ENCODE measurements at regions not wholly inside any gene's neighbourhood (a gene's known extent, or its start where the extent isn't known, plus 50 kb on each side); places are given as distances from the start of the nearest gene placed in this dataset.

GRCh38 chr16:76612497-76612896 lies 335.3 kb downstream of the CNTNAP4 start:
- no peaks in the 10 kb centered on the region for H3K27me3 Mint-ChIP-seq
- H3K27ac Mint-ChIP-seq: no peak overlapping the region
- H3K9me3 Mint-ChIP-seq (ENCODE audit: low read depth): no peaks in the 10 kb centered on the region
- H3K4me1 Mint-ChIP-seq (ENCODE audit: low read depth): no peaks in the 10 kb centered on the region
- H3K36me3 Mint-ChIP-seq: no peaks in the 10 kb centered on the region
- no peak overlapping the region for H3K4me3 Mint-ChIP-seq

- Mint-ChIP-seq H3K9me3 (ENCODE audit: low read depth) (peaks cover 8% of the 10 kb centered on the region), H3K27ac (no peak overlapping the region), H3K4me3 (no peak overlapping the region), H3K36me3 (no peaks in the 10 kb centered on the region), H3K27me3 (no peaks in the 10 kb centered on the region), H3K4me1 (ENCODE audit: low read depth) (no peaks in the 10 kb centered on the region)
These were observed 337.1 kb downstream of the CNTNAP4 start for GRCh38 chr16:76614269-76614668.

- Mint-ChIP-seq H3K4me1 (ENCODE audit: low read depth) (no peaks in the 10 kb centered on the region), H3K36me3 (no peaks in the 10 kb centered on the region), H3K9me3 (ENCODE audit: low read depth) (peaks cover 8% of the 10 kb centered on the region), H3K4me3 (no peak overlapping the region), H3K27me3 (no peaks in the 10 kb centered on the region), H3K27ac (no peak overlapping the region)
These were observed 345.7 kb downstream of the CNTNAP4 start for GRCh38 chr16:76622876-76623275.

DNA sequence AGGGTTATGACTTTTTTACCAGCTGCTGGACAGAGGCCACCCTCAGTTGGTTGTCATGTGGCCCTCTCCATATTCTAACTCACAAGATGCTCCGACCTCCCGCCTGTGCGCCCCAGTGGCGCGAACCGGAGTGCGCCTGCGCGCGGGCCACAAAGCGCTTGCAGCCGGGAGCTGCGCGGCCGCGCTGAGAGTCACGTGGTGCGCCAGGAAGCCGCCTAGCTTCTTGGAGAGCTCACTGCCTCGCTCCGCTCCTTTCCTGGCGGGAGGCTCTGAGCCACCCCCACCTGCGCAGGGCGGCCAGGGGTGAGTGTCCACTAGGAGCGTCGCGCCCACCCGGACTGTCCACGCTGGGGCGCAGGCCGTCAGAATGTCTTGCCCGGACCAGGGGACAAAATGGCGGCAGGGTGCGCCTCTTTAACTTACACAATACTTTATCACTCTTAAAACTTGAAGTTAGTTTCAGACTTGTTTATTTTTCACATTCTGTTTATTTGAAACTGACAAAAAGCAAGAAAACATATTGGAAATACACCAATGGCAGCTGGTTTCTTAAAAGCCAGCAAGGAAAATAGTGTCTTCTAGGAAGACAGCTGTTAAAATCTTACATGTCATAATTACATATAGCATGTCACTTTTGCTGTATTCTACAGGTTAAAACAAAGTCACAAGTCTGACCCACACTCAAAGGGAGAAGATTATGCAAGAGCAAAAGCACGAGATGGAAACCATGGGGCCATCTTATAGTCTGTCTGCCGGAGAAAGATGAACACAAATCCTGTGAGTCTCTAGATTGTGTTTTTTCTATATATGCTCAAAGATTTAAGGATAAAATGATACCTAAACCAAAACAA lies 357.9 kb downstream of the CNTNAP4 start:
- H3K9me3 Mint-ChIP-seq (ENCODE audit: low read depth): peaks cover 17% of the 10 kb centered on the region
- H3K4me3 Mint-ChIP-seq: no peak overlapping the region
- no peaks in the 10 kb centered on the region for H3K4me1 Mint-ChIP-seq (ENCODE audit: low read depth)
- no peaks in the 10 kb centered on the region for H3K27me3 Mint-ChIP-seq
- no peaks in the 10 kb centered on the region for H3K36me3 Mint-ChIP-seq
- no peak overlapping the region for H3K27ac Mint-ChIP-seq

- Mint-ChIP-seq H3K36me3 (no peaks in the 10 kb centered on the region), H3K27me3 (no peaks in the 10 kb centered on the region), H3K27ac (no peak overlapping the region), H3K4me1 (ENCODE audit: low read depth) (no peaks in the 10 kb centered on the region), H3K9me3 (ENCODE audit: low read depth) (peaks cover 5% of the 10 kb centered on the region), H3K4me3 (no peak overlapping the region)
These were observed 362.6 kb downstream of the CNTNAP4 start for GRCh38 chr16:76639685-76640289.

DNA sequence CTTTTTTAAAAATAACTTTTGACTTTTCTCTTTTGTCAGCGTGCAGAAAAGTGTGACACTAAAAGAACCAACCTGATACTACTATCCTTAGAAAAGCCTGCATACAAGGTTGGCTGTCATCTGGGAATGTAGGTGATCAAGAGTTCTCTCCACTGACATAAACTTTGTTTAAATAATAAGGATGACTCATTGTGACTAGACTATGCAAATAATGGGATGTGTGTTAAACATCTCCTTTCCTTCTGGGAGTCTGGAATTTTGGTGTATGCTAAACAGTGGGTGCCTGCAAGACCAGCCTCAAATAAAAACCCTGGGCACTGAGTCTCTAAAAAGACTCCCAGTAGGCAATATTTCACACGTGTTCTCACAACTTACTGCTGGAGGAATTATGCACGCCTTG lies 373.4 kb downstream of the CNTNAP4 start:
- H3K36me3 Mint-ChIP-seq: no peaks in the 10 kb centered on the region
- H3K4me3 Mint-ChIP-seq: no peak overlapping the region
- H3K9me3 Mint-ChIP-seq (ENCODE audit: low read depth): peaks cover 7% of the 10 kb centered on the region
- H3K4me1 Mint-ChIP-seq (ENCODE audit: low read depth): no peaks in the 10 kb centered on the region
- H3K27ac Mint-ChIP-seq: no peak overlapping the region
- peaks cover under 1% of the 10 kb centered on the region for H3K27me3 Mint-ChIP-seq

DNA sequence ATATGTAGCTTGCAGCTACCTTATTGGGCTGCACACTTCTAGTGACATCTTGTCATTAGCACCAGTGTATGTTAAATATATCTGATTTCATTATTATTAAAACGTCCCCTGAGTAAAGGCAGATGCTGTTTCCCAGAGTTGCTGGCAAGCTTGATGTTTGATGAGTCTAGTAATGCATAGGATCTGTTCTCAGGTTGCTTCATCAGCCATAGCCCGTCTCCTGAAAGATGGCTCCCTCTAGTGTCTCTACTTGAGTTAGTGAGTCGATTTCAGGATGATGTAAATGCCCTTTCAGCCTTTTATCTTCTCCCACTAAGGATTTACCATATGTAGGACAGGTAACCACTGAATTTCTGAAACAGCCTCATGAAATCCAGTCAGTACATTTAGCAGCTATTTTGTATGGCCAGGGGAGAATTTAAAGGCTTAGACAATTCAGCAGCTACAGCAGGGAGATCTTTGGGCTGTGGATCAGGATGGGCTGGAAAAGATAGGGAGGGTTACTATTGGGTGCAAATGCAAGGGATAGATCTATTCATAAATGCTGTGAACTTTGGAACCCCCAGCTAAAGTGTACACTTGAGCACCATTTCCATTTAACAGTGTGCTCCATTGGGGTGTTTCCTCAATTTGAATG lies 376.3 kb downstream of the CNTNAP4 start:
- Mint-ChIP-seq H3K27ac (no peak overlapping the region), H3K4me1 (ENCODE audit: low read depth) (no peaks in the 10 kb centered on the region), H3K9me3 (ENCODE audit: low read depth) (no peaks in the 10 kb centered on the region), H3K27me3 (peaks cover 1% of the 10 kb centered on the region), H3K36me3 (no peaks in the 10 kb centered on the region), H3K4me3 (no peak overlapping the region)

DNA sequence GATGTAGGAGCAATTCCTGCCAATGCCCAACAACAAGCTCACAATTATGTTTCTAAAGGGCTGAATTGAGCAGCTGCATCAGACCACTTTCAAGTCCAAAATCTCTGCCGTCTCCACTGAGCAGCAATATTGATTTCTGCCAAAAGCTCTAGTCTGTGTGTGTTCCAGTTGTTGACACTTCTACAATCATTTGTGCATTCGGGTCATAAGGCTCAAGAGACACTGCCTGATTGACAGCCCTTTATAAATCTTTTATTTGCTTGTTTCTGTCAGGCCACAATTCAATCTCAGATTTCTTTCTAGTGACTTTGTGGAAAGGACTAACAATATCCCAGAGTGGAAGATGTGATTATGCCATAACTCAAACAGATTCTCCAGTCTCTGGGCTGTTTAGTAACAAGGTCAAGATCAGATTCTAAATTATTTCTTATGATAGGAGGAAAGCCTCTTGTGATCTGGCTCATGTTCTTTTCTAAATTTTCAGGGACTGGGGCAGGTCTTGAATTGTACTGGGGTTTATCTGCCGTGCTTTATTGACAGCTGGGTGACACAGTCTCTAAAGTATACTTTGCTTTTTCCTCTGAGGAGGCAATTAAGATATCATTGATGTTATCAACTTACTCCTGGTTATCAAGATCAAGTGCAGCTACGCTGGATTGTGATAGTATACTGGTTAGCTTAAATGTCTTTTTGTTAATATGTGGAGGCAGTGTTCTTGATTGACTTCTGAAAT lies 377.1 kb downstream of the CNTNAP4 start:
- H3K4me3 Mint-ChIP-seq: no peak overlapping the region
- no peaks in the 10 kb centered on the region for H3K4me1 Mint-ChIP-seq (ENCODE audit: low read depth)
- H3K27me3 Mint-ChIP-seq: peaks cover 1% of the 10 kb centered on the region
- H3K9me3 Mint-ChIP-seq (ENCODE audit: low read depth): no peaks in the 10 kb centered on the region
- H3K27ac Mint-ChIP-seq: no peak overlapping the region
- H3K36me3 Mint-ChIP-seq: no peaks in the 10 kb centered on the region

GRCh38 chr16:76656994-76657393 lies 379.8 kb downstream of the CNTNAP4 start:
- Mint-ChIP-seq H3K4me1 (ENCODE audit: low read depth) (no peaks in the 10 kb centered on the region), H3K27me3 (peaks cover 1% of the 10 kb centered on the region), H3K27ac (no peak overlapping the region), H3K36me3 (no peaks in the 10 kb centered on the region), H3K9me3 (ENCODE audit: low read depth) (no peaks in the 10 kb centered on the region), H3K4me3 (no peak overlapping the region)

DNA sequence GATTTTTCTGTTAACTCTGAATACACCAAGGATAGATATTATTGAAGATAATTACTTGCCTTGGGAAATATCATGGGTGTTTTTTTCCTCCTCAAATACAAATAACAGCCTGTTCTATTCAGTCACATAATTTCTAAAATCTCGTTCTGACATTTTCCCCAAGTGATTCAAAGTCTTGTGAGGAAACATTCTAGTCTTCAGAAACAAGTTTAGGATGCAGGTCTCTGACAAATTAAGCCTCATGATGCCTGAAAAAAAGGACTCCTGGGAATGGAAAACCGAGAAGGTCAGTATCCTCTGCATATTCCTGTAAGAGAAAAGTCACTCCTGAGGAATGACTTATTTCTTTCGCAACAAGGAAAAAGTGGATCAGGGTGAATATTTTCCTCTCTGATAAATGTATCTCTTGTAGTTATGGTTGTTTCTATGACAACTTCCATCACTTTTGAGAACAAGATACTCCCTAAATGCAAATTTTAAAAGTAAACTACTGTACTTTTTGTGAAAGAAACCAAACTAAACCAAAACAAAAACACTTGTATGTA lies 384.6 kb downstream of the CNTNAP4 start:
- H3K27me3 Mint-ChIP-seq: no peaks in the 10 kb centered on the region
- H3K4me3 Mint-ChIP-seq: no peak overlapping the region
- H3K9me3 Mint-ChIP-seq (ENCODE audit: low read depth): no peaks in the 10 kb centered on the region
- no peak overlapping the region for H3K27ac Mint-ChIP-seq
- no peaks in the 10 kb centered on the region for H3K4me1 Mint-ChIP-seq (ENCODE audit: low read depth)
- no peaks in the 10 kb centered on the region for H3K36me3 Mint-ChIP-seq

DNA sequence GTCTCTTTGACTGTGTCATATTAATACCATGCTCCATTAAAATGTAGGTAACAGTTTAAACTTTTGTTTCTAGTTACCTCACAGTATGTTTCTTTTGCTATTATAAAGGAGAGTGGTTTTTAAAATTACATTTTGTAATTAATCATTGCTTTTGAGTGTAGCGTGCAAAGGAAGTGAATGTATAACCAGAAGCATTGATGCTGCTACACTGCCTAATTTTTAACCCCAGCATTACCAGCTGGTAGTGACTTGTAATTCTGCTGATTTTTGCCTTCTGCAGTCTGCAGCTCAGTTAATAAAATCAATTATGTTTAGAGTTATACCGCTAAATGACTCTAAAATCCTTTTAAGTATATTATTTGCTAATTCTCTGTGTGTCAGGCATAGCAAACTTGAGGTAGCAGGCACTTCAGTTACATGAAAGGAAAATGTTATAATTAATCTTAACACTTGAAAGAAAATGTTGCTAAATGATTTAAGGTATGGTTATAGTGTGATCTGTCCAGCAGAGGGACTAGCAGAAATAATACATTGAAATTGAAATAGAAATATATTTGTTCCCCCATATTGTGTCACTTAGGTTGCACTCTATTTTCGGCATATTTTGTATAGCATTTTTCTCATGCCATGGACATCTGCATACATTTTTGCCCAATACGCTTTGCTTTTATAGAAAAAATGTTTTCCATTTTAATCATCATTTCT lies 388.5 kb downstream of the CNTNAP4 start:
- no peaks in the 10 kb centered on the region for H3K9me3 Mint-ChIP-seq (ENCODE audit: low read depth)
- H3K4me1 Mint-ChIP-seq (ENCODE audit: low read depth): no peaks in the 10 kb centered on the region
- no peak overlapping the region for H3K27ac Mint-ChIP-seq
- H3K27me3 Mint-ChIP-seq: no peaks in the 10 kb centered on the region
- H3K36me3 Mint-ChIP-seq: no peaks in the 10 kb centered on the region
- H3K4me3 Mint-ChIP-seq: no peak overlapping the region

DNA sequence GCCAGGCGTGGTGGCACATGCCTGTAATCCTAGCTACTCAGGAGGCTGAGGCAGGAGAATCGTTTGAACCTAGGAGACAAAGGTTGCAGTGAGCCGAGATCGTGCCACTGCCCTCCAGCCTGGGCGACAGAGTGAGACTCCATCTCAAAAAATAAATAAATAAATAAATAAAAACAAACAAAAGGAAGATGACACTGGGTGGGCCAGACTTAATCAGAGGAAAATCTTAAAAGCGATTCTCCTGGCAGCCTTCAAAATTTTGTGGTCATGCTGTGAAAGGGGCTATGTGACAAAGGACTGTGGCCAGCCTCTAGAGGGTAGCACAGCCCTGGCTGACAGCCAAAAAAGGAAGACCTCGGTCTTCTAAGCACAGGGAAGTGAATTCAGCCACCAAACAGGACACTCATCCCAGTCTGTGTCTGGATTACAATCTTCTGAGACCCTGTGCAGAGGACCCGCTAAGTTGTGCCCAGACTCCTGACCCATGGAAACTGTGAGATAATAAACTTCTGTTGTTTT lies 391.1 kb downstream of the CNTNAP4 start:
- H3K27me3 Mint-ChIP-seq: peaks cover 3% of the 10 kb centered on the region
- H3K27ac Mint-ChIP-seq: no peak overlapping the region

DNA sequence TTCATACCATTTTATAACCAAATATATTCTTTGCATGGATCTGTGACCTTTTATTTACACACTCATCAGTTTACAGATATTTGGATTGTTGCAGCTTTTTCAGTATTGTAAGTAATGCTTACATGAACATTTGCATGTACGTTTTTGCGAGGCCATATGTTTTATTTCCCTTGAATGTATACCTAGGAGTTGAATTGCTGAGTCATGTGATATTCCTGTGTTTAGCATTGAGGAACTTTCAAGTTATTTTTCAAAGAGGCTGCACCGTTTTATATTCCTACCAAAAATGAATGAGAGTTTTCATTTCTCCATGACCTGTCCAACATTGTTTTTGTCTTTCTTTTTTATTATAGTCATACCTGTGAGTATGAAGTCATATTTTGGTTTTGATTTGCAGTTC lies 392.1 kb downstream of the CNTNAP4 start:
- Mint-ChIP-seq H3K4me1 (ENCODE audit: low read depth) (no peaks in the 10 kb centered on the region), H3K9me3 (ENCODE audit: low read depth) (no peaks in the 10 kb centered on the region), H3K27me3 (peaks cover 3% of the 10 kb centered on the region), H3K4me3 (no peak overlapping the region), H3K36me3 (no peaks in the 10 kb centered on the region), H3K27ac (no peak overlapping the region)

More for the DNA sequence above, 391.1 kb downstream of the CNTNAP4 start:
- no peak overlapping the region for H3K4me3 Mint-ChIP-seq
- no peaks in the 10 kb centered on the region for H3K36me3 Mint-ChIP-seq
- H3K9me3 Mint-ChIP-seq (ENCODE audit: low read depth): no peaks in the 10 kb centered on the region
- no peaks in the 10 kb centered on the region for H3K4me1 Mint-ChIP-seq (ENCODE audit: low read depth)

Data from activated naive CD8-positive, alpha-beta T cell (primary cell).